ENCODE measurements at regions not wholly inside any gene's neighbourhood (a gene's known extent, or its start where the extent isn't known, plus 50 kb on each side); places are given as distances from the start of the nearest gene placed in this dataset.

- H3K4me1 Mint-ChIP-seq: no peaks in the 10 kb centered on the region
- no peak for DNase-seq (ENCODE audit: low spot score in 2 of 2)
- H3K9me3 Mint-ChIP-seq: no peaks in the 10 kb centered on the region
- no peak for ATAC-seq (replicated peaks; ENCODE audit: extremely low read depth, poor library complexity, severe bottlenecking)
- H3K27ac Mint-ChIP-seq (ENCODE audit: low read depth): no peak overlapping the region
- no peak overlapping the region for H3K4me3 Mint-ChIP-seq
- peaks cover 14% of the 10 kb centered on the region for H3K27me3 Mint-ChIP-seq
- H3K36me3 Mint-ChIP-seq (ENCODE audit: insufficient read depth): no peaks in the 10 kb centered on the region
These were observed 325.6 kb downstream of the UBE3D start for GRCh38 chr6:82740072-82740471.

GRCh38 chr6:82741325-82741995 is 324.2 kb downstream of the UBE3D start:
- DNase-seq (ENCODE audit: low spot score in 2 of 2) (no peak), ATAC-seq (replicated peaks; ENCODE audit: extremely low read depth, poor library complexity, severe bottlenecking) (no peak)
- Mint-ChIP-seq H3K4me1 (no peaks in the 10 kb centered on the region), H3K27ac (ENCODE audit: low read depth) (no peak overlapping the region), H3K27me3 (peaks cover 2% of the 10 kb centered on the region), H3K36me3 (ENCODE audit: insufficient read depth) (no peaks in the 10 kb centered on the region), H3K9me3 (no peaks in the 10 kb centered on the region), H3K4me3 (no peak overlapping the region)

- H3K4me3 Mint-ChIP-seq: no peak overlapping the region
- no peak overlapping the region for H3K27ac Mint-ChIP-seq (ENCODE audit: low read depth)
- no peaks in the 10 kb centered on the region for H3K36me3 Mint-ChIP-seq (ENCODE audit: insufficient read depth)
- peaks cover 6% of the 10 kb centered on the region for H3K27me3 Mint-ChIP-seq
- DNase-seq (ENCODE audit: low spot score in 2 of 2) (no peak), ATAC-seq (replicated peaks; ENCODE audit: extremely low read depth, poor library complexity, severe bottlenecking) (no peak)
- no peaks in the 10 kb centered on the region for H3K9me3 Mint-ChIP-seq
- H3K4me1 Mint-ChIP-seq: no peaks in the 10 kb centered on the region
These were observed 323.6 kb downstream of the UBE3D start for GRCh38 chr6:82741996-82742385.

- ATAC-seq (replicated peaks; ENCODE audit: extremely low read depth, poor library complexity, severe bottlenecking) (no peak), DNase-seq (ENCODE audit: low spot score in 2 of 2) (no peak)
- Mint-ChIP-seq H3K9me3 (no peaks in the 10 kb centered on the region), H3K4me1 (no peaks in the 10 kb centered on the region), H3K27me3 (peaks cover 6% of the 10 kb centered on the region), H3K27ac (ENCODE audit: low read depth) (no peak overlapping the region), H3K36me3 (ENCODE audit: insufficient read depth) (no peaks in the 10 kb centered on the region), H3K4me3 (no peak overlapping the region)
These were observed 321.2 kb downstream of the UBE3D start for GRCh38 chr6:82744286-82745015.

GRCh38 chr6:82750556-82750955 is 315.1 kb downstream of the UBE3D start:
- H3K36me3 Mint-ChIP-seq (ENCODE audit: insufficient read depth): no peaks in the 10 kb centered on the region
- no peaks in the 10 kb centered on the region for H3K9me3 Mint-ChIP-seq
- DNase-seq (ENCODE audit: low spot score in 2 of 2): no peak
- ATAC-seq (replicated peaks; ENCODE audit: extremely low read depth, poor library complexity, severe bottlenecking): no peak
- H3K4me1 Mint-ChIP-seq: no peaks in the 10 kb centered on the region
- H3K4me3 Mint-ChIP-seq: no peak overlapping the region
- peaks cover 12% of the 10 kb centered on the region for H3K27me3 Mint-ChIP-seq
- H3K27ac Mint-ChIP-seq (ENCODE audit: low read depth): no peak overlapping the region

GRCh38 chr6:82751718-82752117 is 313.9 kb downstream of the UBE3D start:
- Mint-ChIP-seq H3K36me3 (ENCODE audit: insufficient read depth) (no peaks in the 10 kb centered on the region), H3K9me3 (no peaks in the 10 kb centered on the region), H3K27ac (ENCODE audit: low read depth) (no peak overlapping the region), H3K27me3 (peaks cover 12% of the 10 kb centered on the region), H3K4me3 (no peak overlapping the region), H3K4me1 (no peaks in the 10 kb centered on the region)
- no peak for DNase-seq (ENCODE audit: low spot score in 2 of 2)
- ATAC-seq (replicated peaks; ENCODE audit: extremely low read depth, poor library complexity, severe bottlenecking): no peak

- Mint-ChIP-seq H3K27ac (ENCODE audit: low read depth) (no peak overlapping the region), H3K36me3 (ENCODE audit: insufficient read depth) (no peaks in the 10 kb centered on the region), H3K4me1 (no peaks in the 10 kb centered on the region), H3K27me3 (peaks cover 15% of the 10 kb centered on the region), H3K9me3 (peaks cover 3% of the 10 kb centered on the region), H3K4me3 (no peak overlapping the region)
- ATAC-seq (replicated peaks; ENCODE audit: extremely low read depth, poor library complexity, severe bottlenecking): no peak
- DNase-seq (ENCODE audit: low spot score in 2 of 2): no peak
These were observed 303.8 kb downstream of the UBE3D start for GRCh38 chr6:82761674-82762345.

- Mint-ChIP-seq H3K9me3 (no peaks in the 10 kb centered on the region), H3K4me1 (no peaks in the 10 kb centered on the region), H3K36me3 (ENCODE audit: insufficient read depth) (no peaks in the 10 kb centered on the region), H3K27ac (ENCODE audit: low read depth) (no peak overlapping the region), H3K4me3 (no peak overlapping the region), H3K27me3 (no peaks in the 10 kb centered on the region)
- DNase-seq (ENCODE audit: low spot score in 2 of 2) (no peak), ATAC-seq (replicated peaks; ENCODE audit: extremely low read depth, poor library complexity, severe bottlenecking) (no peak)
These were observed 299.2 kb downstream of the UBE3D start for GRCh38 chr6:82766476-82766875.

GRCh38 chr6:82767037-82767436 is 298.6 kb downstream of the UBE3D start:
- DNase-seq (ENCODE audit: low spot score in 2 of 2) (no peak), ATAC-seq (replicated peaks; ENCODE audit: extremely low read depth, poor library complexity, severe bottlenecking) (no peak)
- no peaks in the 10 kb centered on the region for H3K27me3 Mint-ChIP-seq
- H3K4me1 Mint-ChIP-seq: no peaks in the 10 kb centered on the region
- no peak overlapping the region for H3K4me3 Mint-ChIP-seq
- no peaks in the 10 kb centered on the region for H3K36me3 Mint-ChIP-seq (ENCODE audit: insufficient read depth)
- H3K9me3 Mint-ChIP-seq: no peaks in the 10 kb centered on the region
- no peak overlapping the region for H3K27ac Mint-ChIP-seq (ENCODE audit: low read depth)

GRCh38 chr6:82767447-82767846 is 298.2 kb downstream of the UBE3D start:
- no peak for ATAC-seq (replicated peaks; ENCODE audit: extremely low read depth, poor library complexity, severe bottlenecking)
- Mint-ChIP-seq H3K36me3 (ENCODE audit: insufficient read depth) (no peaks in the 10 kb centered on the region), H3K4me3 (no peak overlapping the region), H3K4me1 (no peaks in the 10 kb centered on the region), H3K9me3 (no peaks in the 10 kb centered on the region), H3K27me3 (no peaks in the 10 kb centered on the region), H3K27ac (ENCODE audit: low read depth) (no peak overlapping the region)
- no peak for DNase-seq (ENCODE audit: low spot score in 2 of 2)

- Mint-ChIP-seq H3K4me3 (no peak overlapping the region), H3K27ac (ENCODE audit: low read depth) (no peak overlapping the region), H3K27me3 (no peaks in the 10 kb centered on the region), H3K9me3 (no peaks in the 10 kb centered on the region), H3K36me3 (ENCODE audit: insufficient read depth) (no peaks in the 10 kb centered on the region), H3K4me1 (no peaks in the 10 kb centered on the region)
- ATAC-seq (replicated peaks; ENCODE audit: extremely low read depth, poor library complexity, severe bottlenecking) (no peak), DNase-seq (ENCODE audit: low spot score in 2 of 2) (no peak)
These were observed 292.6 kb downstream of the UBE3D start for GRCh38 chr6:82772851-82773717.

- no peak for DNase-seq (ENCODE audit: low spot score in 2 of 2)
These were observed 290.3 kb downstream of the UBE3D start for GRCh38 chr6:82775361-82775760.

More at GRCh38 chr6:82775361-82775760, 290.3 kb downstream of the UBE3D start:
- H3K27ac Mint-ChIP-seq (ENCODE audit: low read depth): no peak overlapping the region
- ATAC-seq (replicated peaks; ENCODE audit: extremely low read depth, poor library complexity, severe bottlenecking): no peak
- H3K27me3 Mint-ChIP-seq: no peaks in the 10 kb centered on the region
- no peaks in the 10 kb centered on the region for H3K9me3 Mint-ChIP-seq
- no peak overlapping the region for H3K4me3 Mint-ChIP-seq
- no peaks in the 10 kb centered on the region for H3K4me1 Mint-ChIP-seq
- no peaks in the 10 kb centered on the region for H3K36me3 Mint-ChIP-seq (ENCODE audit: insufficient read depth)

Measured in central memory CD8-positive, alpha-beta T cell (primary cell).